Mucosa of rectum (tissue), 2 donors: ENCODE measurements at regions not wholly inside any gene's neighbourhood (a gene's known extent, or its start where the extent isn't known, plus 50 kb on each side); places are given as distances from the start of the nearest gene placed in this dataset.

ENCODE experiments used
- H3K27ac ChIP-seq, 2 donors: one replicate each; pipeline ENCODE4 v1.7.0; 2013; ENCODE audit warnings: inconsistent platforms in 2 of 2, low read depth in 2 of 2, low read length in 2 of 2
- H3K27me3 ChIP-seq, 2 donors: one replicate each; pipeline ENCODE4 v1.7.0; 2013; ENCODE audit warnings: low read length in 2 of 2; ENCODE audit not compliant: control insufficient read depth in 2 of 2, insufficient read depth in 2 of 2
- H3K36me3 ChIP-seq, 2 donors: one replicate each; pipeline ENCODE4 v1.7.0; 2013; ENCODE audit warnings: low read length in 2 of 2; ENCODE audit not compliant: control insufficient read depth in 2 of 2, insufficient read depth in 2 of 2
- H3K4me1 ChIP-seq, 2 donors: one replicate each; pipeline ENCODE4 v1.7.0; 2013; ENCODE audit warnings: low read length in 2 of 2, mild to moderate bottlenecking in 1 of 2; ENCODE audit not compliant: control insufficient read depth in 2 of 2, insufficient read depth in 2 of 2
- H3K4me3 ChIP-seq, 2 donors: one replicate each; pipeline ENCODE4 v1.7.0; 2013; ENCODE audit warnings: low read length in 2 of 2
- H3K9ac ChIP-seq, 2 donors: one replicate each; pipeline ENCODE4 v1.7.0; 2013; ENCODE audit warnings: low read length in 2 of 2, low read depth in 1 of 2, mild to moderate bottlenecking in 1 of 2
- H3K9me3 ChIP-seq, 2 donors: one replicate each; pipeline ENCODE4 v1.7.0; 2013; ENCODE audit warnings: low read length in 2 of 2; ENCODE audit not compliant: control insufficient read depth in 2 of 2
- donor health status: healthy.
- donor health status: Normal muscosa, but diverticular disease.

GRCh38 chr2:161100211-161100895 lies 59.9 kb upstream of the TANK start:
- H3K27me3 ChIP-seq, result no peaks in the 10 kb centered on the region
- no peak overlapping the region for H3K4me3 ChIP-seq
- no peak overlapping the region for H3K27ac ChIP-seq
- H3K9me3 ChIP-seq, result no peaks in the 10 kb centered on the region
- no peak overlapping the region for H3K9ac ChIP-seq
- H3K4me1 ChIP-seq, result no peaks in the 10 kb centered on the region
- H3K36me3 ChIP-seq, result no peaks in the 10 kb centered on the region

- H3K27ac ChIP-seq, result no peak overlapping the region
- no peak overlapping the region for H3K4me3 ChIP-seq
- H3K9me3 ChIP-seq, result no peaks in the 10 kb centered on the region
- H3K36me3 ChIP-seq, result no peaks in the 10 kb centered on the region
- H3K27me3 ChIP-seq, result no peaks in the 10 kb centered on the region
- no peak overlapping the region for H3K9ac ChIP-seq
- no peaks in the 10 kb centered on the region for H3K4me1 ChIP-seq
Measured at GRCh38 chr2:161101406-161101805, 58.8 kb upstream of the TANK start.

- Histone ChIP-seq H3K9ac (no peak overlapping the region), H3K27ac (no peak overlapping the region), H3K4me3 (no peak overlapping the region), H3K9me3 (no peaks in the 10 kb centered on the region), H3K36me3 (no peaks in the 10 kb centered on the region), H3K4me1 (no peaks in the 10 kb centered on the region), H3K27me3 (no peaks in the 10 kb centered on the region)
Measured at GRCh38 chr2:161102770-161103450, 57.3 kb upstream of the TANK start.

GRCh38 chr2:161103451-161103831 lies 56.8 kb upstream of the TANK start:
- H3K9ac ChIP-seq, result no peak overlapping the region
- no peaks in the 10 kb centered on the region for H3K36me3 ChIP-seq
- no peaks in the 10 kb centered on the region for H3K4me1 ChIP-seq
- H3K27ac ChIP-seq, result no peak overlapping the region
- no peaks in the 10 kb centered on the region for H3K27me3 ChIP-seq
- no peak overlapping the region for H3K4me3 ChIP-seq
- no peaks in the 10 kb centered on the region for H3K9me3 ChIP-seq

- Histone ChIP-seq H3K27ac (no peak overlapping the region), H3K4me3 (no peak overlapping the region), H3K4me1 (no peaks in the 10 kb centered on the region), H3K27me3 (no peaks in the 10 kb centered on the region), H3K36me3 (no peaks in the 10 kb centered on the region), H3K9ac (no peak overlapping the region), H3K9me3 (no peaks in the 10 kb centered on the region)
Measured at GRCh38 chr2:161104054-161104553, 56.1 kb upstream of the TANK start.

- Histone ChIP-seq H3K4me3 (no peak overlapping the region), H3K36me3 (no peaks in the 10 kb centered on the region), H3K27ac (no peak overlapping the region), H3K9me3 (no peaks in the 10 kb centered on the region), H3K4me1 (no peaks in the 10 kb centered on the region), H3K9ac (no peak overlapping the region), H3K27me3 (no peaks in the 10 kb centered on the region)
Measured at GRCh38 chr2:161107265-161107664, 53.0 kb upstream of the TANK start.
